NCI-H774 (cell line): ENCODE measurements at regions not wholly inside any gene's neighbourhood (a gene's known extent, or its start where the extent isn't known, plus 50 kb on each side); places are given as distances from the start of the nearest gene placed in this dataset.
A peak's percentile ranks its signal among the peaks of the same experiment; 100 is the strongest.

Source experiments
- DNase-seq: peaks from one replicate; lab custom pipeline; 2025; lab: John Stamatoyannopoulos, UW

- no peak for DNase-seq
Measured at GRCh38 chr6:87851674-87852299, 149.8 kb upstream of the AKIRIN2 start.

DNA sequence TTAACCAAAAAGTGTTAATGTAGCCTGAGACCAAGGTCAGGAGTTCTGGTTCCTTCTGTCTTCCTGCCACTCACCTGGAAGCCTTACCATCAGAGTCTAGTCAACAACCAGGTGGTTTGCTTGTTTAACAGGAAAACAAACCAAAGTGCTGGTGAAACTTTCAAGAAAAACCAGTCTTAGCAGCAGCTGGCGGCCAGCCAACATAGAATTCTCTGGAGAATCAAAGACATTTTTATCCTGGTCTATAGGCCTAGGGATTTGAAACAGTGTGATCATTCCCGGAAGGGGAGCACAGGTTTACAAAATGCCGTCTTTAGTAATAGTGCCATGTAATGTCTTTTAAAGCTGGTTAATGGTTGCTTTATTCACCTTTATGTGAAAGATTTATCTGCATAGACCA lies 146.6 kb upstream of the AKIRIN2 start:
- DNase-seq = no peak

DNA sequence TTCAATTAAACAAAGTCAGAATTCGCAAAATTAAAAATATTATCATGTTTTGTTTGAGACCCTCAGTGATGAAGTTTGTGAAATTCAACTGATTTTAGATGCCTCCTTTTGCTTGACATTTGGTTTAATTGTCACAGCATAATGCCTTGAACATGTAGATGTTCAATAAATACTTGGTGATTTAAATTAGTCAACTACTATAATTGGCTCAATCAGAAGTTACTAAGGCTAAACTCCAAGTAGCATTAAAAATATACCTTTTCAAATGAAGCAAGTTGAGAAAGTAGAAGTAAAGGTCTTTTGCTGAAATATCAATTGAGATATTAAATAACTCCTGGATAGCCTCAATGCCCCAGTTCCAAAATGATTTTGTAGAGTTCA lies 145.8 kb upstream of the AKIRIN2 start:
- DNase-seq = no peak

DNA sequence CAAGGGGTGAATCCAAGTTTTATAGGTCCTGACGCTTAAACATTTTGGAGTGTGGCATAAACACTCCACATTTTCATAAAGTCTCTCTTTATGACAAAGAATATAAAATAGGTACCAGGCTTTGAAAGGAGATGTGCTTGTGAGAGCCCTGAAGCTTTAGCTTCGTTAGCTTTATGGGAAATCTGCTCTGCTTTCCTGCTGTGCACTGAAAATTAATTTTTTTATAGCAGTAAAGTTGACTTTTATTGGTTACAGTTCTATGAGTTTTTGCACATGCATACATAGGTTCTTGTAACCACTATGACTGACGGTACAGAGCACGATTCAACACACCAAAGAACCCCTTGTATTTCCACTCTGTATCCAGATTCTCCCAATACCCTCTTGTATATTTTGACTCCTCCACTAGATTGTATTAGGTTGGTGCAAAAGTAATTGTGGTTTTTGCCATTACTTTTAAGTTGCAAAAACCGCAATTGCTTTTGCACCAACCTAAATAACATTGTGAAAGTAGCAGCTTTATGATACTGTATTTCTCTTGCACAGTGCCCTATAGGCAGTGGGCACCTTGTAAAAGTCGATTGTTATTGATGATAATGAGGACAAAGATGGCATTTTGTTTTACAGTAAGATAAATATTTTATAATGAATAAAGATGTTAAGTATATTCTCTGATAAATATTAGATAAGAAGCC lies 145.2 kb upstream of the AKIRIN2 start:
- DNase-seq = no peak

DNA sequence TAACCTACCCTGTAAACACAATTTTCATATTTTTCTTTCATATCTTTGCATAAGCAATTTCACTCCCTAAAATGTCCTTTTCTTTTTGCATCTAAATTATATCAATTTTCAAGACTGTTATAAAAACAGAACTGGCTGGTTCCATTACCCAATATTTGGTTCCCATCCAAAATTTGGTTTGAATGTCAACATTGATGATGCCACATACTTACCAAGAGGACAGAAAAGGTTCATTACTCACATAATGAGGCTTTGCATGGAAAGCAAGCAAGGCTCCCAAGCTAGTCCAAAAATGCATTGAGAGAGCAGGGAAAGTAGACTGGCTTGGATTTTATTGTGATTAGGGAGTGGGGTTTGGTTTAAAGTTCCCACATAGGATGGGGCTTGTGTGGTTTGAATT lies 144.4 kb upstream of the AKIRIN2 start:
- DNase-seq = no peak

- DNase-seq = no peak
Measured at GRCh38 chr6:87840324-87840723, 138.3 kb upstream of the AKIRIN2 start.

GRCh38 chr6:87837876-87838275 lies 135.8 kb upstream of the AKIRIN2 start:
- DNase-seq = no peak

- no peak for DNase-seq
Measured at GRCh38 chr6:87837444-87837843, 135.4 kb upstream of the AKIRIN2 start.

- no peak for DNase-seq
Measured at GRCh38 chr6:87832025-87832825, 130.2 kb upstream of the AKIRIN2 start.

DNA sequence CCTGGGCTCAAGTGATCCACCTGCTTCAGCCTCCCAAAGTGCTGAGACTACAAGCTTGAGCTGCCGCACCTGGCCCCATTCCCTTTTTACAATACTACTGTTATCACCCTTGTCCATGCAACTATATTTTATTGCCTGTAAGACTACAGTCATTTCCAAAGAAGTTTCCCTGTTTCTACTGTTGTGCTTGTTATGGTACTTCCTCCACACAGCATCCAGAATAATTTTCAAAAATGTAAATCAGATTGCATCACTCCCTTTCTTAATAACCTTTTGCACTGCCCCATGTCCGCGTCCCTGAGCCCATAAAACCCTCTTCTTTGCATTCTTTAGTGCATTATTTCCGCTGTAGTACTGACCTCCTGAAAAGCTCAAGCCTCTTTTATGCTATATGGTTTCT lies 128.9 kb upstream of the AKIRIN2 start:
- no peak for DNase-seq

GRCh38 chr6:87829622-87830121 lies 127.6 kb upstream of the AKIRIN2 start:
- DNase-seq = no peak

DNA sequence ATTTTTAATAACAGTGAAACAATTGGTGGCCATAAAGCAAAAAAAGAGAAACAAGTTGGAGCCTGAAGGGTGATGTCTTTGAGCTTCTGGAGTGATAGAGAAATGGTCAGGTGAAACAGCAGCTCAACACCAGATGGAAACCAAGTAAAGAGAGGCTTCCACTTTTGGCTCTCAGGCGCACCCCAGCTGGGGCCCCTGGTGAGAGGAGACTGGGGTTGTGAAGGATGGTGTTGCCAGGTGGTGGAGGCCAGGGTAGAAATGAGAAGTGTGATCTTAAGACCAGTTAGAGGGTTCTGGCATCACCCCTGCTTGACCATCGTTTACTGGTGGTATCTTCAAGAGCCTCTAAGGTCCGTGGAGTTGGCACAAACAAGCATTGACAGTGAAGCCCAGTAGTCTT lies 126.0 kb upstream of the AKIRIN2 start:
- DNase-seq = no peak

- no peak for DNase-seq
Measured at GRCh38 chr6:87827346-87827745, 125.3 kb upstream of the AKIRIN2 start.

GRCh38 chr6:87826424-87826823 lies 124.4 kb upstream of the AKIRIN2 start:
- DNase-seq = no peak

DNA sequence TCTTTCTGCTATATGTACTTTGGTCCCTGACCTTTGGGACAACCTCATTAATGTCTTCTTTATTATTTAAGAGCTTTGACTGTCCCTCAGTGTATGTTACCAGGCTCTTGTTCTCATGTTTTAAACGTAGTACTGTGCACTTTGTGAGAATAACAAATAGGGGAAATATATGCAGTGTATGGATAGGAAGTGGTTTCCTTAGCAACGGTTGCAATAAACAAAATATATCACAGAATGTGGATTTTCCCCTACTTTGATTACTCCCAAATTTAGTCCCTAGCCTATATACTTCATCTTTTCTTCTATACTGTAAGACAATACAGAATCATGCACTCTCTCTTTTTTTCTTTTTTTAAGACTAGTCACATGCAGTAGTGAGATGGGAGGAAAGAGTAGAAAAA lies 123.8 kb upstream of the AKIRIN2 start:
- DNase-seq = no peak

- no peak for DNase-seq
Measured at GRCh38 chr6:87824958-87825491, 123.0 kb upstream of the AKIRIN2 start.

DNA sequence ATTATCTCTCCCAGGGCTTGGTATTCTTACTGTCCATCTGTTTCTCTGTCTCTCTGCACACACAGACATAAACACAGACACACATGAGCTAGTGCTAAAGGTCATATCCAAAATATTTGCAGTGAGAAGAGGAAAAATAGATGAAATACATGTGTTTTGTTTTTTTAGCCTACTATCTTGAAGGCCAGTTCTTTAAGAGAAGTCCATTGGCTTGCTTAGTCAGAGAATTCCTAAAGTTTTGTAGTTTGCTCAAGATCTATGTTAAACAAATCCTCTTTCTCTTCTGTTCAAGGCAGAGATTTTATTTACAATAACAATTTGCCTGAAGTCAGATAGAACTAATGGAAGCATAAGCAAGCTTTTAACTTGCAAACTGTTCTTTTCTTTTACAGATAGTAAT lies 120.0 kb upstream of the AKIRIN2 start:
- no peak for DNase-seq

DNA sequence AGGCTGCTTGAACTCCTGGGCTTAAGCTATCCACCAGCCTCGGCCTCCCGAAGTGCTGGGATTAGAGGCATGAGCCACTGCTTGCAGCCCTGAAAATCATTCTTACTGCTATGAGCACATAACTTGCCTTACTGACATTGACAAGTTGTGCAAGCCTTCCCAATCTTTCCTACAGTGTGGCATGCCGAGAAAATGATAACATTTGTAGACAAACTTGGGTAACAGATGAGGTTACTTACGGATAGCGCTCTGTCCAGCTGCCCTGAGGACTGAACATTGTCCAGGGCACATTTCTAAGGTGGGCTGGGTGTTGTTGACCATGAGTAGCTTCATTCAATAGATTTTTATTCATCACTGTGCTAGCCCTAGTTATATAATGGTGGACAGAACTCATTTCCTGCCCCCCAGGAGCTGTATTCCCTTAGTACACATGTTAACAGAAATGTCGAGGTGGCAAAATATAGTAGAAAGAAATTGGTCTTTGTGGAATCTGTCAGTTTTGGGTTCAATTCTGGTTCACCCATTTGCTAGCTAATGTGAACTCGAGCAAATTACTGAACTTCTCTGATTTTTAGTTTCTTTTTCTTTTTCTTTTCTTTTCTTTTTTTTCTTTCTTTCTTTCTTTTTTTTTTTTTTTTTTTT lies 118.4 kb upstream of the AKIRIN2 start:
- DNase-seq = no peak

GRCh38 chr6:87817183-87817582 lies 115.2 kb upstream of the AKIRIN2 start:
- DNase-seq = no peak

- DNase-seq = no peak
Measured at GRCh38 chr6:87815449-87815848, 113.4 kb upstream of the AKIRIN2 start.

GRCh38 chr6:87808005-87808757 lies 106.1 kb upstream of the AKIRIN2 start:
- DNase-seq = peak; percentile 66

DNA sequence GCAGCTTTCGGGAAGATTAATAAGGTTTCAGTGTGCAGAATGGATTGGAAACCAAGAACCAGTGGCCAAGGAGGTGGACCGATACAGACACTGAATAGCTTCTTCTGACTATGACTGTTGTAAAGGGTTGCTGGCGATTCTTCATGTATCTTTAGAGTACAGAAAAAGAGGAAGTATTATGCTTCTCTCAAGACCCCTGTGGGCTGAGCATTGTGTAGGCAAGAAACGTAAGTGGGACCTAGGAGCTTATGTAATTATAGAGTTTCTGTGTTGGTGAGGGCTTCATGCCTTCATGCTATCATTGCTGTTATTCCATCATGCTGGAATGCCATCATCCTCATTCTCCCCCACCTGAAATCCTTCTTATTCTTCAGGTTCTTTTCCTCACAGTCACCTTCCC lies 105.4 kb upstream of the AKIRIN2 start:
- no peak for DNase-seq
